Mucosa of rectum (tissue), 2 donors: ENCODE measurements at regions not wholly inside any gene's neighbourhood (a gene's known extent, or its start where the extent isn't known, plus 50 kb on each side); places are given as distances from the start of the nearest gene placed in this dataset.

Experiments
- H3K27ac ChIP-seq, 2 donors: one replicate each; pipeline ENCODE4 v1.7.0; 2013; ENCODE audit warnings: inconsistent platforms in 2 of 2, low read depth in 2 of 2, low read length in 2 of 2
- H3K27me3 ChIP-seq, 2 donors: one replicate each; pipeline ENCODE4 v1.7.0; 2013; ENCODE audit warnings: low read length in 2 of 2; ENCODE audit not compliant: control insufficient read depth in 2 of 2, insufficient read depth in 2 of 2
- H3K36me3 ChIP-seq, 2 donors: one replicate each; pipeline ENCODE4 v1.7.0; 2013; ENCODE audit warnings: low read length in 2 of 2; ENCODE audit not compliant: control insufficient read depth in 2 of 2, insufficient read depth in 2 of 2
- H3K4me1 ChIP-seq, 2 donors: one replicate each; pipeline ENCODE4 v1.7.0; 2013; ENCODE audit warnings: low read length in 2 of 2, mild to moderate bottlenecking in 1 of 2; ENCODE audit not compliant: control insufficient read depth in 2 of 2, insufficient read depth in 2 of 2
- H3K4me3 ChIP-seq, 2 donors: one replicate each; pipeline ENCODE4 v1.7.0; 2013; ENCODE audit warnings: low read length in 2 of 2
- H3K9ac ChIP-seq, 2 donors: one replicate each; pipeline ENCODE4 v1.7.0; 2013; ENCODE audit warnings: low read length in 2 of 2, low read depth in 1 of 2, mild to moderate bottlenecking in 1 of 2
- H3K9me3 ChIP-seq, 2 donors: one replicate each; pipeline ENCODE4 v1.7.0; 2013; ENCODE audit warnings: low read length in 2 of 2; ENCODE audit not compliant: control insufficient read depth in 2 of 2
- donor health status: healthy.
- donor health status: Normal muscosa, but diverticular disease.

DNA sequence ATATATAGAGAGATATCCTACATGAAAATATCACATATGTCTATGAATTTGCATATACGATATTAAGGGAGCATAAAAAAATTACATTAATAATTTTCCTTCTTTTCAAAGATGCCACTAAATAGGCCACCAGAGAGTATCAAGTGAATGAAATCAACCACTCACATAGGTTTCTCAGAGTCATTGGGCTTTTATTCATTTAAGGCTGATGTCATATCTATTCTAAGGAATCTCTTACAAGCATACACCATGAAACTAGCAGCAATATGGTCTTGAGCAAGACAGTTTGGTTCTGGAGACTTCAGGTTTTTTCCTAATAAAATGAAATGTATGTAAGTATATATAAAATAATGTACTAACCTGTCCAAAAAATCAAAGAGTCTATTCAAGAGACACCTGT lies 420.4 kb downstream of the PLA2G4A start:
- Histone ChIP-seq H3K9ac (no peak overlapping the region), H3K27me3 (no peaks in the 10 kb centered on the region), H3K36me3 (no peaks in the 10 kb centered on the region), H3K27ac (no peak overlapping the region), H3K9me3 (no peaks in the 10 kb centered on the region), H3K4me1 (no peaks in the 10 kb centered on the region), H3K4me3 (no peak overlapping the region)

DNA sequence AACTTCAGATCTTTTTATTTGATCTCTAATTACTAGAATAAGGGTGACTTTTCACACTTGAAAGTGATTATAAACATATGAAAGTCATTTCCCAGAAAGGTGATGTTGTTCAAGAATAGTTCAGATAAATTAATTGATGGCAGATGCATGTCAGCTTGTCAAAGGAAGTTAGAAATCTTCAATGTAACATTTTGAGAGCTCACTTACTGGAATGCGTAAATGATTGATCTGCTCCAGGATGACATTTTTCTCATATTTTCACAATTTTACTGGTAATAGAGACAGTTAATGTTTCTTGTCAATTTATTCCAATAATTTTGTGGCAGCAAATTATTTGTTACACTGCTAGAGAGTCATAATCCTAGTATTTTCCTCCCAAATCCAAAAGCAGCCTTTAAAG lies 424.2 kb downstream of the PLA2G4A start:
- H3K27ac ChIP-seq = no peak overlapping the region
- no peak overlapping the region for H3K9ac ChIP-seq
- no peaks in the 10 kb centered on the region for H3K4me1 ChIP-seq
- H3K36me3 ChIP-seq = no peaks in the 10 kb centered on the region
- no peaks in the 10 kb centered on the region for H3K27me3 ChIP-seq
- H3K4me3 ChIP-seq = no peak overlapping the region
- H3K9me3 ChIP-seq = no peaks in the 10 kb centered on the region

DNA sequence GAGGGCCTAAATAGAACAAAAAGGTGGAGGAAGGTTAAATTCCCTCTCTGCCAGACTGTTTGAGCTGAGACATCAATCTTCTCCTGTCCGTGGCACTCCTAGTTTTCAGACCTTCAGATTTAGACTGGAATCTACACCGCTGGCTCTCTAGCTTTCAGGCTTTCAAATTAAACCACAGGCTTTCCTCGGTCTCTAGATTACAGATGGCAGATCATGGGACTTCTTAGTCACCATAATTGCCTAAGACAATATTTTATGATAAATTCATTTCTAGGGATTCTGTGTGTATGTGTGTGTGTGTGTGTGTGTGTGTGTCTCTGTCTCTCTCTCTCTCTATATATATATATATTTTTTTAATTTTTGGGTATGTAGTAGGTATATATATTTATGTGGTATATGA lies 428.7 kb downstream of the PLA2G4A start:
- Histone ChIP-seq H3K4me1 (no peaks in the 10 kb centered on the region), H3K4me3 (no peak overlapping the region), H3K27ac (no peak overlapping the region), H3K36me3 (no peaks in the 10 kb centered on the region), H3K9ac (no peak overlapping the region), H3K27me3 (no peaks in the 10 kb centered on the region), H3K9me3 (no peaks in the 10 kb centered on the region)

DNA sequence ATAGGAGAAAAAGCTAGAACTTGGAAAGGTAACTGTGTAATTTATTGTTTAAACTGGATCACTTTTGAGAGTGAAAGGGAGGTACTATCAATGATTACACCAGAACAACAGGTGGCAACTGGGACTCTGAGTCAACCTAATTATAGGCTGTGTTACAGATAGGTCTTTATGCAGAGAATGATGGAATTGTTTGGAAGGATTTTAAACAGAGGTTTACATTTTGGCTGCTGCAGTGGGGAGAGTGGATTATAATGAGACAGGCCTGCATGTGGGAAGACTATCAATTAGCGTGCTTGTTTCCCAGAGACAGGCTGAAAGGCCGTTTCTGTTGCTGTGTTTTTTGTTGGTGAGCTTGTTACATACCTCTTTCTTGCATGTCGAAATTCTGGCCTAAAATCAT lies 432.9 kb downstream of the PLA2G4A start:
- H3K27me3 ChIP-seq = no peaks in the 10 kb centered on the region
- no peaks in the 10 kb centered on the region for H3K4me1 ChIP-seq
- H3K4me3 ChIP-seq = no peak overlapping the region
- H3K9me3 ChIP-seq = no peaks in the 10 kb centered on the region
- H3K36me3 ChIP-seq = no peaks in the 10 kb centered on the region
- H3K9ac ChIP-seq = no peak overlapping the region
- no peak overlapping the region for H3K27ac ChIP-seq

DNA sequence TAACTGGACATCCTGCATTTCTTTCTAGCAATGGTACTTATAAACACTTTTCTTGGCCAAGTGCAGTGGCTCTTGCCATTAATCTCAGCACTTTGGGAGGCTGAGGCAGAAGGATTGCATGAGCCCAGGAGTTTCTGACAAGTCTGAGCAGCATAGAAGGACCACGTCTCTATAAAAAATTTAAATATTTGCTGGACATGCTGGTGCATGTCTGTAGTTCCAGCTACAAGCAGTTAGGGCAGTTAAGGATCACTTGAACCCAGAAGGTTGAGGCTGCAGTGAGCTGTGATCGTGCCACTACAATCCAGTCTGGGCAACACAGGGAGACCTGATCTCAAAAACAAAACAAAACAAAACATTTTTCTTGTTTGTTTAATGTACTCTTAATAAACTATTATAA lies 434.0 kb downstream of the PLA2G4A start:
- H3K36me3 ChIP-seq = no peaks in the 10 kb centered on the region
- no peaks in the 10 kb centered on the region for H3K4me1 ChIP-seq
- H3K27ac ChIP-seq = no peak overlapping the region
- H3K27me3 ChIP-seq = no peaks in the 10 kb centered on the region
- no peaks in the 10 kb centered on the region for H3K9me3 ChIP-seq
- H3K9ac ChIP-seq = no peak overlapping the region
- no peak overlapping the region for H3K4me3 ChIP-seq

DNA sequence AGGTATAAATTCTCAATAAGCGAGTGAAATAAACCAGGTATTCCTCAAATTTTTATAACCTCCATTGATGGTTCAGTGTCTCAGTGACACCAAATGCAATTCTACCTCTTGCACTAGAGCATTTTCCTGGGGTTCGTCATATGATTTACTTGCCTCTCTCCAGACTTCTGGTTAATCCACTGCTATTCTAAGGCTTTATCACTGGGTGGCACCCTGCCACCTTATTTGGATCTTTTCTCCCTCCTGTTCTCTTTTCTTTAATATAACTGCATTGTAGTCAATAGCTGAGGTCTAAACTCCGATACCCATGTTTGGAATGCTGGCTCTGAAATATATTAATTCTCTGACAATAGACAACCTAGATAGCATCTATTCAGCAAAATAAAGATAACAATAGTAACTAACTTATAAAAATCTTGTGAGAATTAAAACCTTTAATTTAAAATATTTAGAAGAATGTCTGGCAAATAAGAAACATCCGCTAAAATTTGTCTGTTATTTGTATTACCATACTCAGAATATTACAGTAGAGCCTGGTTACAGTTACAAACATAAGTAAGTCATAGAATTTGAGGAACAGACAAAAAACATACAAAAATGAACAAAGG lies 436.4 kb downstream of the PLA2G4A start:
- Histone ChIP-seq H3K27me3 (no peaks in the 10 kb centered on the region), H3K36me3 (no peaks in the 10 kb centered on the region), H3K4me3 (no peak overlapping the region), H3K9ac (no peak overlapping the region), H3K27ac (no peak overlapping the region), H3K9me3 (no peaks in the 10 kb centered on the region), H3K4me1 (no peaks in the 10 kb centered on the region)

DNA sequence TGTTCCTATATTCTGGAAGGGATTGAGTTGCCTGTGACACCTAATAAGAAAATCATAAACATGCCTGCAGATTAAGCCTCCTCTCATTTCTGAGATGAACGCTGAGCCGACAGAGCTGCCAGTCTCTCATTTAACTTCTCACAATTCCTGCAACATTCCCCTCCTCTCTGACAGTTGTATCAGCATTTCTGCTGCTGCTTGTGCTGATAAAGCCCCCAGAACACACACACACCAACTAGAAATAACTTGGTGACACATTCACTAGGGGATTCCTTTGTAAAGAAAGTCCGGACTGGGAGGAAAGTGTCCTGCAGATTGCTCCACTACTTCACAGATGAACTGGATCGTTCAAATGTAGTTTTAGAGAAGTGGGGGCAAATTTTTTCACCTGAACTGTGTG lies 437.3 kb downstream of the PLA2G4A start:
- Histone ChIP-seq H3K9me3 (no peaks in the 10 kb centered on the region), H3K4me3 (no peak overlapping the region), H3K9ac (no peak overlapping the region), H3K27ac (no peak overlapping the region), H3K27me3 (no peaks in the 10 kb centered on the region), H3K4me1 (no peaks in the 10 kb centered on the region), H3K36me3 (no peaks in the 10 kb centered on the region)

DNA sequence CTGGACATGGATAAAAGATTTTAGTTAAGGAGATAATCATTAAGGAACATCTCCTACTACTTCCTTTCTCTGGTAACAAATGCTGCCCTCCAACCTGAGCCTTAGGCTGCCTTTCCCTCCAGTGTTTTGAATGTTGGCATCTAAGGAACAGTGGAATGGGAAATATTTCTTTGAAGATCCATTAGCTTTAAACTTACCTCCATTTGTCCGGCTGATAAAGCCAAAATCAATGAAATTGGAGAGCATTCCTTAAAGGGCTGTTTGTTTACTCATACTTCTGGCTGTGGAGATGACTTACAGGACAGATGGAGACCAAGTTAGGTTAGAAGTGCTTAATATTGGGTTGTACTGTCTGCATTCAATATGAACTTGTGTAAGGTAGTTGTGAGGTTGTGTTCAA lies 439.1 kb downstream of the PLA2G4A start:
- H3K36me3 ChIP-seq = no peaks in the 10 kb centered on the region
- H3K27me3 ChIP-seq = no peaks in the 10 kb centered on the region
- no peaks in the 10 kb centered on the region for H3K9me3 ChIP-seq
- H3K9ac ChIP-seq = no peak overlapping the region
- no peaks in the 10 kb centered on the region for H3K4me1 ChIP-seq
- H3K4me3 ChIP-seq = no peak overlapping the region
- no peak overlapping the region for H3K27ac ChIP-seq

DNA sequence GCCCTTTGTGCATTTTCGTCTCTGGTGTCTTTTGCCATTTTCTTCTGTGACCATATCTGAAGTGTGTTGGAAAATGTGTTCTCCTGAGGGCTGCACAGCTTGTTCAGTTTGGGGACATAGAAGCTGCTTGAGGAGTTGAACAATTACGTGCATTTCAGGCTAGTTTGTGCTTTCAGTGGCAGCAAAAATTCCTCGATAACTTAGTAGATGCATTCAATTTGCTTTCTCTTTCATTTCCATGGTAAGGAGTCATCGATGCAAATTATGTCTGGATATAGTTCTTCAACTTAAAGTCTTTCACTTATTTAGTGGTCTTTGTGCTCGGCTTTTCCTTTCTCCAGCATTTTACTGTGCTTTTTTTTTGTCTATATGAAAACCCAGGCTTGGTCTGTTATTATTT lies 441.5 kb downstream of the PLA2G4A start:
- no peak overlapping the region for H3K9ac ChIP-seq
- H3K4me1 ChIP-seq = no peaks in the 10 kb centered on the region
- H3K27ac ChIP-seq = no peak overlapping the region
- H3K4me3 ChIP-seq = no peak overlapping the region
- H3K27me3 ChIP-seq = no peaks in the 10 kb centered on the region
- H3K9me3 ChIP-seq = no peaks in the 10 kb centered on the region
- H3K36me3 ChIP-seq = no peaks in the 10 kb centered on the region

DNA sequence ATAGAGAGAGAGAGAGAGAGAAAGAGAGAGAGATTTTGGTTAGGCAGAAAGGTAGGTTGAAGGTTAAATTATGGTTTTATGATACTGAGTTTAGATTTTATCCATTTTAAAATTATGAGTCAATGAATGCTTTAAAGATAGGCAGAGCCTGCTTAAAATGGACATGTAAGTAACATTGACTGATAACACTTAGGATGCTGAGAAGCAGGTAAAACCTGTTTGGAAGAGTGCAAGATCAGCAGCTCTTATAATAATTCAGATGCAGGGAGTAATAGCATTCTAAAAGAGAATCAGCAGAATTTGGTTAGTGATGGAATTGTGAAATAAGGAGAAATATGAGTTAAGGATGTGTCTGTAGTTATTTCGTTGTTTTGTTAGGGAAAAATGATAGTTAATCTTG lies 446.6 kb downstream of the PLA2G4A start:
- no peaks in the 10 kb centered on the region for H3K27me3 ChIP-seq
- H3K9me3 ChIP-seq = no peaks in the 10 kb centered on the region
- no peak overlapping the region for H3K27ac ChIP-seq
- no peak overlapping the region for H3K9ac ChIP-seq
- no peaks in the 10 kb centered on the region for H3K4me1 ChIP-seq
- no peaks in the 10 kb centered on the region for H3K36me3 ChIP-seq
- H3K4me3 ChIP-seq = no peak overlapping the region

DNA sequence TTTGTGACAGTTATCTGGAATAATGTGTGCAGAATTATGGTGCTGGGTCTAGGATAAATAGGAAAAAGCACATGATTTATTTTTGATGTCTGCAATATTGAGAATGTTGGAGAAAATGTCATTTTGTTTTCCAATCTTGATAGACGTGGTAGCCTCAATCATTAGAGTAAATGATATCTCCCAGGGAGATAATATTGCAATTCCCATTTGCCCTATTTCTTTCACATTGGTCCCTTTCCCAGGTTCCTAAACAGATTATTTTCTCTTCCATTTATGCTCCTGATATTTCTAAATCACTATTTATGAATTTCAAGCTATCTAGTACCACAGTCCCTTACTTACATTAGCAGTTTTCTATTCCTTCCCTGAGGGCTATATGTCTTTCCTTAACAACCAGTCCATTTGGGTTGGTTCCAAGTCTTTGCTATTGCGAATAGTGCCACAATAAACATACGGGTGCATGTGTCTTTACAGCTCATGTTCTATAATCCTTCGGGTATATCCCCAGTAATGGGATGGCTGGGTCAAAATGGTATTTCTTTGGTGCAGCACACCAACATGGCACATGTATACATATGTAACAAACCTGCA lies 447.3 kb downstream of the PLA2G4A start:
- Histone ChIP-seq H3K9ac (no peak overlapping the region), H3K4me3 (no peak overlapping the region), H3K27me3 (no peaks in the 10 kb centered on the region), H3K36me3 (no peaks in the 10 kb centered on the region), H3K4me1 (no peaks in the 10 kb centered on the region), H3K9me3 (no peaks in the 10 kb centered on the region), H3K27ac (no peak overlapping the region)
